Adrenal gland (tissue), 9 donors: ENCODE measurements at regions not wholly inside any gene's neighbourhood (a gene's known extent, or its start where the extent isn't known, plus 50 kb on each side); places are given as distances from the start of the nearest gene placed in this dataset.

Experiments used
- DNase-seq, 7 donors: peaks; one replicate each; pipeline ENCODE4 v3.0.0-alpha.2; 2019 to 2020
- H3K27ac ChIP-seq, 5 donors: fragments of 200-600 bp; sonication (generic) in 4 of 5; 1 replicate in 3 of 5; 2 replicates in 2 of 5; pipeline versions ENCODE4 v1.5.1 to v1.8.0; 2016 to 2020; ENCODE audit warnings: mild to moderate bottlenecking in 1 of 5
- H3K27me3 ChIP-seq: fragments of 200-600 bp; 2 replicates; pipeline ENCODE4 v1.8.0; 2021
- H3K36me3 ChIP-seq, 2 donors: fragments of 200-600 bp; replicated peaks in 1 of 2; 1 replicate in 1 of 2; 2 replicates in 1 of 2; pipeline versions ENCODE4 v1.5.1 to v1.8.0; 2018 to 2022
- H3K4me1 ChIP-seq, 2 donors: fragments of 200-600 bp; replicated peaks in 1 of 2; 1 replicate in 1 of 2; 2 replicates in 1 of 2; pipeline versions ENCODE4 v1.5.1 to v1.8.0; 2018 to 2021
- H3K4me3 ChIP-seq, 4 donors: fragments of 200-600 bp; sonication (generic) in 3 of 4; one replicate each; pipeline ENCODE4 v1.5.1; 2016 to 2018
- H3K9me3 ChIP-seq, 3 donors: fragments of 200-600 bp; sonication (generic) in 1 of 3; replicated peaks in 1 of 3; 1 replicate in 2 of 3; 2 replicates in 1 of 3; pipeline versions ENCODE4 v1.5.1 to v1.8.0; 2016 to 2021
- CTCF ChIP-seq, 6 experiments: fragments of 450-650 bp in 4 of 6; fragments of 200-600 bp in 2 of 6; sonication (generic) in 1 of 6; IDR thresholded peaks; 1 replicate in 5 of 6; 2 replicates in 1 of 6; pipeline versions ENCODE4 v1.5.1 to v1.8.0; 2016 to 2021; ENCODE audit warnings: antibody characterized with exemption in 6 of 6, mild to moderate bottlenecking in 2 of 6, moderate library complexity in 1 of 6
- POLR2A ChIP-seq, 2 donors: fragments of 450-650 bp; IDR thresholded peaks; one replicate each; pipeline ENCODE4 v1.6.1; 2017; ENCODE audit warnings: antibody characterized with exemption in 2 of 2, mild to moderate bottlenecking in 2 of 2, moderate library complexity in 1 of 2
- WGBS, 4 donors: extraction: QIAGEN DNeasy Blood & Tissue Kit in 2 of 4; methylation state at CpG; one replicate each; pipeline versions ENCODE4 v1.1.5 to v1.1.7; 2013 to 2017; 5-methylcytosine and 5-hydroxymethylcytosine counted together
- intact Hi-C, 2 donors: fragments of 100-400 bp; cut with DNase I; formaldehyde crosslinking; loops; one replicate each; pipeline versions ENCODE4 v1.14.1 to v1.15.0; 2022 to 2023
- donor health status: healthy with polysubstance abuse.
- donor health status: Bipolar disorder and iron deficiency.
- donor health status: DM: yes; HTN: yes; CAD: no.
- donor health status: DM: no; HTN: no; CAD: no.
- donor health status: DM: no; HTN: no; CAD: no.

DNA sequence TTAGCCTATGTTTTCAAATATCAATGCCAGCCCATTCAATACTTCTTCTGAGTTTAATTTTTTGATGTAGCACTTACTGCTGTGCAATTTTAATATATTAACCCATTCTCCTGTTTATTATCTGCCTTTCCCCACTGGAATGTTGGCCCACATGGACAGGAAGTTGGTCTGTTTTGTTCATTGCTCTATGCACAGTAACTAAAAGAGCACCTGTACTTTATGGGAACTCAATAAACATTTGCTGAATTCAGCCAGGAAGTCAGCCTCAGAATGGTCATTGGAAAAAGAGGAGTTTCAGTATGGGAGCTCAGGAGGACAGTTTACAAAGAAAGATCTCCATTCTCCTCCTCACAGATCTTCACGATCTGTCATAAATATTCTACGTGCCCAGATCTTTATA lies 510.5 kb upstream of the AGA start:
- 87 to 94% (median 89%) methylated on average over 2 of the region's 2 CpGs for WGBS, 4 donors
- no peak for DNase-seq
- H3K27me3 ChIP-seq, result no peaks in the 10 kb centered on the region
- intact Hi-C loops, result no loop called here
- no peak overlapping the region for H3K4me3 ChIP-seq
- no peak overlapping the region for H3K27ac ChIP-seq
- no peaks in the 10 kb centered on the region for H3K9me3 ChIP-seq
- no peaks in the 10 kb centered on the region for H3K4me1 ChIP-seq
- no peaks in the 10 kb centered on the region for H3K36me3 ChIP-seq
- TF ChIP-seq POLR2A (IDR thresholded peaks at IDR 0.05) (no peak), CTCF (IDR thresholded peaks at IDR 0.05) (no peak)

GRCh38 chr4:177957596-177958360 lies 515.5 kb upstream of the AGA start:
- TF ChIP-seq POLR2A (IDR thresholded peaks at IDR 0.05) (no peak), CTCF (IDR thresholded peaks at IDR 0.05) (no peak)
- H3K9me3 ChIP-seq, result no peaks in the 10 kb centered on the region
- no peak for DNase-seq
- WGBS, 4 donors, result 78 to 84% (median 79%) methylated on average over 5 of the region's 5 CpGs
- no peak overlapping the region for H3K4me3 ChIP-seq
- no peaks in the 10 kb centered on the region for H3K36me3 ChIP-seq
- no peaks in the 10 kb centered on the region for H3K27me3 ChIP-seq
- intact Hi-C loops, result no loop called here
- H3K27ac ChIP-seq, result no peak overlapping the region
- no peaks in the 10 kb centered on the region for H3K4me1 ChIP-seq

- TF ChIP-seq POLR2A (IDR thresholded peaks at IDR 0.05) (no peak), CTCF (IDR thresholded peaks at IDR 0.05) (no peak)
- Histone ChIP-seq H3K4me3 (no peak overlapping the region), H3K36me3 (no peaks in the 10 kb centered on the region), H3K4me1 (no peaks in the 10 kb centered on the region), H3K27ac (no peak overlapping the region), H3K27me3 (no peaks in the 10 kb centered on the region), H3K9me3 (no peaks in the 10 kb centered on the region)
- 57 to 66% (median 61%) methylated on average over 2 of the region's 2 CpGs for WGBS, 4 donors
- intact Hi-C loops, result no loop called here
- DNase-seq, result no peak
Observed at GRCh38 chr4:177960566-177960965, 518.3 kb upstream of the AGA start.

GRCh38 chr4:177961761-177962380 lies 519.6 kb upstream of the AGA start:
- Histone ChIP-seq H3K4me1 (no peaks in the 10 kb centered on the region), H3K27ac (no peak overlapping the region), H3K9me3 (no peaks in the 10 kb centered on the region), H3K4me3 (no peak overlapping the region), H3K36me3 (no peaks in the 10 kb centered on the region), H3K27me3 (no peaks in the 10 kb centered on the region)
- intact Hi-C loops, result no loop called here
- no peak for DNase-seq
- 82 to 86% (median 84%) methylated on average over 2 of the region's 2 CpGs for WGBS, 4 donors
- no peak for TF ChIP-seq POLR2A (IDR thresholded peaks at IDR 0.05)
- TF ChIP-seq CTCF (IDR thresholded peaks at IDR 0.05), result no peak
